IMR-90 (cell line): ENCODE measurements at regions not wholly inside any gene's neighbourhood (a gene's known extent, or its start where the extent isn't known, plus 50 kb on each side); places are given as distances from the start of the nearest gene placed in this dataset.

Experiments used
- ATAC-seq: fragments of 200-7000 bp; cut with Tn5 transposase; 2 replicates; pipeline ENCODE4 v1.9.1; 2020; ENCODE audit warnings: low read depth, mild to moderate bottlenecking, moderate library complexity
- BruUV-seq: library from RNA; stranded (reverse); fragments of 400-500 nt; replicated peaks from 2 replicates; lab custom pipeline; 2021; lab: Mats Ljungman, UMichigan
- CTCF ChIA-PET: fragments of 300-600 bp; formaldehyde crosslinking; extraction: SDS; loops from one replicate; lab custom pipeline; 2021; ENCODE audit warnings: antibody characterized with exemption; lab: Yijun Ruan, JAX
- POLR2A ChIA-PET: fragments of 300-600 bp; sonication (Branson Sonifier 250); formaldehyde crosslinking; loops from one replicate; lab custom pipeline; 2022; ENCODE audit warnings: antibody characterized with exemption; ENCODE audit not compliant: unreplicated experiment; lab: Charles Lee
- DNase-seq: peaks from one replicate; pipeline ENCODE4 v3.0.0; 2013
- H2AFZ ChIP-seq: replicated peaks from 2 replicates; pipeline ENCODE3; 2013; ENCODE audit warnings: low read length, mild to moderate bottlenecking; ENCODE audit not compliant: poor library complexity
- H2AK5ac ChIP-seq: 2 replicates; pipeline ENCODE4 v1.6.1; 2013; ENCODE audit warnings: low read depth, low read length, inconsistent platforms
- H2AK9ac ChIP-seq: replicated peaks from 2 replicates; pipeline ENCODE3; 2013; ENCODE audit warnings: mild to moderate bottlenecking, low read depth, low read length, moderate library complexity; ENCODE audit not compliant: poor library complexity
- H2BK120ac ChIP-seq: 2 replicates; pipeline ENCODE4 v1.6.1; 2013; ENCODE audit warnings: low read depth, low read length, inconsistent platforms
- H2BK15ac ChIP-seq: 3 replicates; pipeline ENCODE4 v1.6.1; 2013; ENCODE audit warnings: low read depth, low read length, inconsistent platforms
- H2BK20ac ChIP-seq: 2 replicates; pipeline ENCODE4 v1.6.1; 2013; ENCODE audit warnings: low read depth, mild to moderate bottlenecking, inconsistent platforms, low read length, moderate library complexity
- H2BK5ac ChIP-seq: 2 replicates; pipeline ENCODE4 v1.6.1; 2013; ENCODE audit warnings: mild to moderate bottlenecking, low read depth, low read length, inconsistent platforms; ENCODE audit not compliant: poor library complexity, severe bottlenecking
- H3K14ac ChIP-seq: replicated peaks from 2 replicates; pipeline ENCODE4 v1.6.1; 2013; ENCODE audit warnings: low read depth, low read length, inconsistent platforms
- H3K18ac ChIP-seq: 2 replicates; pipeline ENCODE4 v1.6.1; 2013; ENCODE audit warnings: low read depth, low read length, control low read depth
- H3K23ac ChIP-seq: 2 replicates; pipeline ENCODE4 v1.6.1; 2013; ENCODE audit warnings: low read depth, low read length, inconsistent platforms
- H3K27ac ChIP-seq: 2 replicates; pipeline ENCODE4 v1.5.1; 2013; ENCODE audit warnings: mild to moderate bottlenecking, control low read depth, low read length; ENCODE audit not compliant: insufficient read depth
- H3K27me3 ChIP-seq: 2 replicates; pipeline ENCODE4 v1.6.1; 2013; ENCODE audit warnings: low read length; ENCODE audit not compliant: control insufficient read depth, insufficient read depth
- H3K36me3 ChIP-seq: 2 replicates; pipeline ENCODE4 v1.6.1; 2013; ENCODE audit warnings: low read length, mixed read lengths; ENCODE audit not compliant: control insufficient read depth, insufficient read depth
- H3K4ac ChIP-seq: 2 replicates; pipeline ENCODE4 v1.6.1; 2013; ENCODE audit warnings: low read depth, low read length, inconsistent platforms
- H3K4me1 ChIP-seq: 2 replicates; pipeline ENCODE4 v1.6.1; 2013; ENCODE audit warnings: low read length, mixed read lengths; ENCODE audit not compliant: control insufficient read depth, insufficient read depth
- H3K4me2 ChIP-seq: 2 replicates; pipeline ENCODE4 v1.6.1; 2013; ENCODE audit warnings: low read depth, mild to moderate bottlenecking, control low read depth, low read length, moderate library complexity
- H3K4me3 ChIP-seq: 2 replicates; pipeline ENCODE4 v1.5.1; 2013; ENCODE audit warnings: low read depth, mild to moderate bottlenecking, control low read depth, low read length, moderate library complexity; ENCODE audit not compliant: insufficient read depth
- H3K56ac ChIP-seq: 2 replicates; pipeline ENCODE4 v1.6.1; 2013; ENCODE audit warnings: low read length, inconsistent platforms; ENCODE audit not compliant: insufficient read depth; ENCODE audit errors: extremely low read depth
- H3K79me1 ChIP-seq, 2 experiments: 2 replicates each; pipeline ENCODE4 v1.6.1; 2013; ENCODE audit warnings: low read length in 2 of 2, inconsistent platforms in 1 of 2, low read depth in 1 of 2
- H3K9ac ChIP-seq: 2 replicates; pipeline ENCODE4 v1.6.1; 2013; ENCODE audit warnings: low read depth, low read length, control low read depth
- H3K9me1 ChIP-seq: 2 replicates; pipeline ENCODE4 v1.6.1; 2013; ENCODE audit warnings: low read length, inconsistent platforms; ENCODE audit not compliant: insufficient read depth
- H3K9me3 ChIP-seq: 2 replicates; pipeline ENCODE4 v1.6.1; 2013; ENCODE audit warnings: low read length; ENCODE audit not compliant: control insufficient read depth, insufficient read depth
- H4K20me1 ChIP-seq: 2 replicates; pipeline ENCODE4 v1.6.1; 2013; ENCODE audit warnings: low read length, inconsistent platforms; ENCODE audit not compliant: insufficient read depth
- H4K5ac ChIP-seq: 2 replicates; pipeline ENCODE4 v1.6.1; 2013; ENCODE audit warnings: mild to moderate bottlenecking, low read depth, low read length, control low read depth
- H4K8ac ChIP-seq, 2 experiments: 2 replicates each; pipeline ENCODE4 v1.6.1; 2013; ENCODE audit warnings: low read depth in 2 of 2, low read length in 2 of 2, control low read depth in 1 of 2, inconsistent platforms in 1 of 2
- H4K91ac ChIP-seq: 2 replicates; pipeline ENCODE4 v1.6.1; 2013; ENCODE audit warnings: low read depth, low read length, inconsistent platforms; ENCODE audit not compliant: insufficient read depth
- BHLHE40 ChIP-seq: fragments of 150-350 bp; IDR thresholded peaks from 2 replicates; pipeline ENCODE4 v1.6.1; 2016; ENCODE audit warnings: mild to moderate bottlenecking, low read depth, low read length
- CEBPB ChIP-seq: IDR thresholded peaks from 2 replicates; pipeline ENCODE4 v1.6.1; 2012; ENCODE audit warnings: low read depth, low read length, improper control_type of control experiment
- CHD1 ChIP-seq: IDR thresholded peaks from 2 replicates; pipeline ENCODE4 v1.6.1; 2012; ENCODE audit warnings: low read depth, low read length, improper control_type of control experiment
- CTCF ChIP-seq: conservative IDR thresholded peaks from 2 replicates; pipeline ENCODE4 v1.5.1; 2012; ENCODE audit warnings: mild to moderate bottlenecking, low read depth, low read length, improper control_type of control experiment
- FOS ChIP-seq: fragments of 150-350 bp; IDR thresholded peaks from 2 replicates; pipeline ENCODE4 v1.6.1; 2016; ENCODE audit warnings: low read depth, low read length
- MAFK ChIP-seq: IDR thresholded peaks from 2 replicates; pipeline ENCODE4 v1.6.1; 2012; ENCODE audit warnings: low read depth, low read length, improper control_type of control experiment
- MAZ ChIP-seq: IDR thresholded peaks from 2 replicates; pipeline ENCODE4 v1.6.1; 2012; ENCODE audit warnings: low read depth, mild to moderate bottlenecking, low read length, improper control_type of control experiment, moderate library complexity, borderline replicate concordance
- MXI1 ChIP-seq: IDR thresholded peaks from 2 replicates; pipeline ENCODE4 v1.6.1; 2012; ENCODE audit warnings: low read depth, mild to moderate bottlenecking, low read length, moderate library complexity, borderline replicate concordance
- NFE2L2 ChIP-seq: fragments of 150-350 bp; IDR thresholded peaks from 2 replicates; pipeline ENCODE4 v1.6.1; 2016; ENCODE audit warnings: low read depth, mild to moderate bottlenecking, low read length
- POLR2A ChIP-seq: IDR thresholded peaks from 2 replicates; pipeline ENCODE4 v1.6.1; 2012; ENCODE audit warnings: mild to moderate bottlenecking, low read depth, low read length
- RAD21 ChIP-seq: IDR thresholded peaks from 2 replicates; pipeline ENCODE4 v1.6.1; 2012; ENCODE audit warnings: low read length, improper control_type of control experiment
- RCOR1 ChIP-seq: IDR thresholded peaks from 2 replicates; pipeline ENCODE4 v1.6.1; 2012; ENCODE audit warnings: mild to moderate bottlenecking, low read length, improper control_type of control experiment; ENCODE audit not compliant: insufficient replicate concordance
- RFX5 ChIP-seq: IDR thresholded peaks from 2 replicates; pipeline ENCODE4 v1.8.0; 2012; ENCODE audit warnings: low read depth, mild to moderate bottlenecking, low read length, moderate library complexity
- SMC3 ChIP-seq: fragments of 150-350 bp; IDR thresholded peaks from 2 replicates; pipeline ENCODE4 v1.6.1; 2016; ENCODE audit warnings: low read depth, mild to moderate bottlenecking, antibody characterized with exemption, low read length, moderate library complexity
- WGBS, 2 experiments: methylation state at CpG; one replicate each; pipeline versions ENCODE4 v1.1.5 to v1.1.7; 2013; ENCODE audit warnings: missing lambda C conversion rate in 2 of 2; ENCODE audit not compliant: insufficient read length in 1 of 2; ENCODE audit errors: extremely low coverage in 2 of 2; 5-methylcytosine and 5-hydroxymethylcytosine counted together
- dilution Hi-C: fragments of 300-500 bp; cut with HindIII; formaldehyde crosslinking; loops from one replicate; pipeline ENCODE4 v1.14.3; 2018; ENCODE audit warnings: low sequenced_read_pairs; ENCODE audit not compliant: unreplicated experiment
- in situ Hi-C: fragments of 300-500 bp; cut with MboI; formaldehyde crosslinking; loops from 3 replicates; pipeline ENCODE4 v1.14.3; 2019; ENCODE audit warnings: low sequenced_read_pairs, inconsistent platforms, mixed read lengths
- intact Hi-C: fragments of 100-400 bp; cut with micrococcal nuclease; formaldehyde crosslinking; loops from 2 replicates; pipeline ENCODE4 v1.10.0; 2022
- TF ChIP-seq, protein P1 (sequence below): fragments of 150-350 bp; IDR thresholded peaks from 2 replicates; pipeline ENCODE4 v1.6.1; 2017; ENCODE audit warnings: mild to moderate bottlenecking, antibody characterized with exemption, low read length, low read depth
- TF ChIP-seq, protein P2 (sequence below): fragments of 150-350 bp; IDR thresholded peaks from 2 replicates; pipeline ENCODE4 v1.6.1; 2016; ENCODE audit warnings: low read depth, mild to moderate bottlenecking, low read length, moderate library complexity, borderline replicate concordance

- intact Hi-C loops, result no loop called here
- H2BK5ac ChIP-seq, result no peak overlapping the region
- H2AK9ac ChIP-seq, result no peak overlapping the region
- H3K4me2 ChIP-seq, result no peak overlapping the region
- H2AFZ ChIP-seq, result no peak overlapping the region
- BruUV-seq, result no TSS peak
- no peak for ATAC-seq
- no peak overlapping the region for H4K8ac ChIP-seq
- no peak overlapping the region for H3K4me3 ChIP-seq
- H3K36me3 ChIP-seq, result no peaks in the 10 kb centered on the region
- no peak overlapping the region for H3K9ac ChIP-seq
- H3K14ac ChIP-seq, result no peak overlapping the region
- H2AK5ac ChIP-seq, result no peak overlapping the region
- TF ChIP-seq RAD21, result no peak
- TF ChIP-seq SMC3, result no peak
- TF ChIP-seq FOS, result no peak
- TF ChIP-seq, protein P1, sequence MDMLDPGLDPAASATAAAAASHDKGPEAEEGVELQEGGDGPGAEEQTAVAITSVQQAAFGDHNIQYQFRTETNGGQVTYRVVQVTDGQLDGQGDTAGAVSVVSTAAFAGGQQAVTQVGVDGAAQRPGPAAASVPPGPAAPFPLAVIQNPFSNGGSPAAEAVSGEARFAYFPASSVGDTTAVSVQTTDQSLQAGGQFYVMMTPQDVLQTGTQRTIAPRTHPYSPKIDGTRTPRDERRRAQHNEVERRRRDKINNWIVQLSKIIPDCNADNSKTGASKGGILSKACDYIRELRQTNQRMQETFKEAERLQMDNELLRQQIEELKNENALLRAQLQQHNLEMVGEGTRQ, result no peak
- TF ChIP-seq, protein P2, sequence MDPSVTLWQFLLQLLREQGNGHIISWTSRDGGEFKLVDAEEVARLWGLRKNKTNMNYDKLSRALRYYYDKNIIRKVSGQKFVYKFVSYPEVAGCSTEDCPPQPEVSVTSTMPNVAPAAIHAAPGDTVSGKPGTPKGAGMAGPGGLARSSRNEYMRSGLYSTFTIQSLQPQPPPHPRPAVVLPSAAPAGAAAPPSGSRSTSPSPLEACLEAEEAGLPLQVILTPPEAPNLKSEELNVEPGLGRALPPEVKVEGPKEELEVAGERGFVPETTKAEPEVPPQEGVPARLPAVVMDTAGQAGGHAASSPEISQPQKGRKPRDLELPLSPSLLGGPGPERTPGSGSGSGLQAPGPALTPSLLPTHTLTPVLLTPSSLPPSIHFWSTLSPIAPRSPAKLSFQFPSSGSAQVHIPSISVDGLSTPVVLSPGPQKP, result no peak
- no peak for TF ChIP-seq MXI1
- TF ChIP-seq CEBPB, result no peak
- TF ChIP-seq NFE2L2, result no peak
- no peak for TF ChIP-seq RCOR1
- no peak for TF ChIP-seq MAZ
- no peak for TF ChIP-seq CTCF
- TF ChIP-seq CHD1, result no peak
- TF ChIP-seq MAFK, result no peak
- TF ChIP-seq POLR2A, result no peak
- no peak for TF ChIP-seq BHLHE40
- TF ChIP-seq RFX5, result no peak
- H4K20me1 ChIP-seq, result no peaks in the 10 kb centered on the region
- 72% methylated on average over 9 of the region's 23 CpGs; no CpG with 5 or more reads in 1 of the 2 experiments for WGBS, 2 experiments
- H3K9me1 ChIP-seq, result 0 out of 2 replicates have a peak, but pooled peaks cover 2% of the 10 kb centered on the region
- H2BK120ac ChIP-seq, result no peak overlapping the region
- ChIA-PET POLR2A (no interaction called here), CTCF (no interaction called here)
- dilution Hi-C loops, result no loop called here
- no peak for DNase-seq
- no peak overlapping the region for H3K56ac ChIP-seq
- H3K9me3 ChIP-seq, result no peaks in the 10 kb centered on the region
- no peak overlapping the region for H3K4ac ChIP-seq
- no peak overlapping the region for H3K23ac ChIP-seq
- no peak overlapping the region for H2BK20ac ChIP-seq
- peaks cover 21% of the 10 kb centered on the region for H3K27me3 ChIP-seq
- H3K4me1 ChIP-seq, result no peaks in the 10 kb centered on the region
- no peak overlapping the region for H4K91ac ChIP-seq
- no peak overlapping the region for H4K5ac ChIP-seq
- no peaks in the 10 kb centered on the region for H3K79me1 ChIP-seq
- in situ Hi-C loops, result no loop called here
- H2BK15ac ChIP-seq, result no peak overlapping the region
- no peak overlapping the region for H3K18ac ChIP-seq
- H3K27ac ChIP-seq, result no peak overlapping the region
These were observed 122.2 kb downstream of the SIK1 start for GRCh38 chr21:43304621-43305335.
